ENCODE measurements at regions not wholly inside any gene's neighbourhood (a gene's known extent, or its start where the extent isn't known, plus 50 kb on each side); places are given as distances from the start of the nearest gene placed in this dataset.

GRCh38 chr18:22303927-22304326 lies 113.8 kb downstream of the CTAGE1 start:
- Histone ChIP-seq H3K27ac (ENCODE audit: low read depth in 1 of 2, low read length in 2 of 2) (no peak overlapping the region), H3K27me3 (ENCODE audit: control insufficient read depth in 1 of 2, insufficient read depth in 2 of 2, low read length in 2 of 2) (no peaks in the 10 kb centered on the region), H3K4me1 (ENCODE audit: insufficient read depth, low read length) (no peaks in the 10 kb centered on the region), H3K4me3 (ENCODE audit: low read length) (no peak overlapping the region), H3K9me3 (ENCODE audit: control insufficient read depth in 1 of 2, insufficient read depth in 1 of 2, low read length in 2 of 2) (no peaks in the 10 kb centered on the region), H3K36me3 (ENCODE audit: insufficient read depth, low read length) (no peaks in the 10 kb centered on the region)
- Mint-ChIP-seq H3K27ac (no peak overlapping the region), H3K4me1 (ENCODE audit: low read depth) (no peaks in the 10 kb centered on the region), H3K36me3 (ENCODE audit: low read depth) (no peaks in the 10 kb centered on the region), H3K27me3 (peaks cover 9% of the 10 kb centered on the region), H3K4me3 (no peak overlapping the region), H3K9me3 (peaks cover 5% of the 10 kb centered on the region)
- TF ChIP-seq CTCF (IDR thresholded peaks at IDR 0.05): no peak
- ChIA-PET POLR2A (no interaction called here), CTCF (no interaction called here)
- ATAC-seq (ENCODE audit: poor library complexity): no peak
- no peak for DNase-seq
- intact Hi-C loops (cut with DNase I, micrococcal nuclease): no loop called here

GRCh38 chr18:22302144-22302543 lies 115.6 kb downstream of the CTAGE1 start:
- intact Hi-C loops (cut with DNase I, micrococcal nuclease): no loop called here
- CTCF ChIA-PET: no interaction called here

GRCh38 chr18:22300665-22301636 lies 116.8 kb downstream of the CTAGE1 start:
- H3K9me3 ChIP-seq (ENCODE audit: control insufficient read depth in 1 of 2, insufficient read depth in 1 of 2, low read length in 2 of 2): no peaks in the 10 kb centered on the region
- peaks cover 12% of the 10 kb centered on the region for H3K9me3 Mint-ChIP-seq
- no peaks in the 10 kb centered on the region for H3K36me3 ChIP-seq (ENCODE audit: insufficient read depth, low read length)
- intact Hi-C loops (cut with DNase I, micrococcal nuclease): no loop called here
- TF ChIP-seq CTCF (IDR thresholded peaks at IDR 0.05): no peak
- H3K4me3 Mint-ChIP-seq: no peak overlapping the region
- H3K4me1 ChIP-seq (ENCODE audit: insufficient read depth, low read length): no peaks in the 10 kb centered on the region
- no peaks in the 10 kb centered on the region for H3K4me1 Mint-ChIP-seq (ENCODE audit: low read depth)
- no peaks in the 10 kb centered on the region for H3K36me3 Mint-ChIP-seq (ENCODE audit: low read depth)
- no peak overlapping the region for H3K27ac Mint-ChIP-seq
- H3K27me3 ChIP-seq (ENCODE audit: control insufficient read depth in 1 of 2, insufficient read depth in 2 of 2, low read length in 2 of 2): no peaks in the 10 kb centered on the region
- no peak for ATAC-seq (ENCODE audit: poor library complexity)
- H3K4me3 ChIP-seq (ENCODE audit: low read length): no peak overlapping the region
- DNase-seq: no peak
- POLR2A ChIA-PET: no interaction called here
- no peak overlapping the region for H3K27ac ChIP-seq (ENCODE audit: low read depth in 1 of 2, low read length in 2 of 2)
- peaks cover 9% of the 10 kb centered on the region for H3K27me3 Mint-ChIP-seq
- CTCF ChIA-PET: no interaction called here

More at GRCh38 chr18:22302144-22302543, 115.6 kb downstream of the CTAGE1 start:
- no peaks in the 10 kb centered on the region for H3K27me3 ChIP-seq (ENCODE audit: control insufficient read depth in 1 of 2, insufficient read depth in 2 of 2, low read length in 2 of 2)
- POLR2A ChIA-PET: no interaction called here
- no peak overlapping the region for H3K4me3 ChIP-seq (ENCODE audit: low read length)
- DNase-seq: no peak
- no peaks in the 10 kb centered on the region for H3K36me3 ChIP-seq (ENCODE audit: insufficient read depth, low read length)
- no peak for ATAC-seq (ENCODE audit: poor library complexity)
- Mint-ChIP-seq H3K36me3 (ENCODE audit: low read depth) (no peaks in the 10 kb centered on the region), H3K4me3 (no peak overlapping the region), H3K4me1 (ENCODE audit: low read depth) (no peaks in the 10 kb centered on the region), H3K9me3 (peaks cover 12% of the 10 kb centered on the region), H3K27me3 (peaks cover 9% of the 10 kb centered on the region), H3K27ac (no peak overlapping the region)
- H3K4me1 ChIP-seq (ENCODE audit: insufficient read depth, low read length): no peaks in the 10 kb centered on the region
- no peak overlapping the region for H3K27ac ChIP-seq (ENCODE audit: low read depth in 1 of 2, low read length in 2 of 2)
- TF ChIP-seq CTCF (IDR thresholded peaks at IDR 0.05): no peak
- no peaks in the 10 kb centered on the region for H3K9me3 ChIP-seq (ENCODE audit: control insufficient read depth in 1 of 2, insufficient read depth in 1 of 2, low read length in 2 of 2)

Data from CD4-positive, alpha-beta T cell (primary cell).